HG03025 (cell line): ENCODE measurements at regions not wholly inside any gene's neighbourhood (a gene's known extent, or its start where the extent isn't known, plus 50 kb on each side); places are given as distances from the start of the nearest gene placed in this dataset.

Source experiments
- ATAC-seq: cut with Tn5 transposase; IDR thresholded peaks from one replicate; pipeline ENCODE4 v1.9.1; 2021; ENCODE audit warnings: mild to moderate bottlenecking, moderate library complexity; ENCODE audit not compliant: unreplicated experiment, low FRiP score

GRCh38 chr9:10674586-10674985 is 61.8 kb upstream of the PTPRD start:
- no peak for ATAC-seq

- ATAC-seq, result no peak
Observed at GRCh38 chr9:10678010-10678409, 65.2 kb upstream of the PTPRD start.

- no peak for ATAC-seq
Observed at GRCh38 chr9:10678790-10679189, 66.0 kb upstream of the PTPRD start.

- no peak for ATAC-seq
Observed at GRCh38 chr9:10686943-10687342, 74.1 kb upstream of the PTPRD start.

GRCh38 chr9:10690546-10690945 is 77.7 kb upstream of the PTPRD start:
- ATAC-seq, result no peak

- no peak for ATAC-seq
Observed at GRCh38 chr9:10697044-10697443, 84.2 kb upstream of the PTPRD start.

- ATAC-seq, result no peak
Observed at GRCh38 chr9:10700291-10700690, 87.5 kb upstream of the PTPRD start.

GRCh38 chr9:10700915-10701314 is 88.1 kb upstream of the PTPRD start:
- ATAC-seq, result no peak

GRCh38 chr9:10701906-10702305 is 89.1 kb upstream of the PTPRD start:
- no peak for ATAC-seq

- no peak for ATAC-seq
Observed at GRCh38 chr9:10703139-10703538, 90.3 kb upstream of the PTPRD start.

GRCh38 chr9:10704720-10705119 is 91.9 kb upstream of the PTPRD start:
- ATAC-seq, result no peak

GRCh38 chr9:10705383-10705782 is 92.6 kb upstream of the PTPRD start:
- no peak for ATAC-seq

- ATAC-seq, result no peak
Observed at GRCh38 chr9:10706788-10707187, 94.0 kb upstream of the PTPRD start.

GRCh38 chr9:10721301-10721700 is 108.5 kb upstream of the PTPRD start:
- ATAC-seq, result no peak

- no peak for ATAC-seq
Observed at GRCh38 chr9:10729213-10729612, 116.4 kb upstream of the PTPRD start.

- ATAC-seq, result no peak
Observed at GRCh38 chr9:10744669-10745068, 131.9 kb upstream of the PTPRD start.

GRCh38 chr9:10753474-10753873 is 140.7 kb upstream of the PTPRD start:
- ATAC-seq, result no peak

- ATAC-seq, result no peak
Observed at GRCh38 chr9:10764481-10764880, 151.7 kb upstream of the PTPRD start.

GRCh38 chr9:10773136-10773535 is 160.3 kb upstream of the PTPRD start:
- no peak for ATAC-seq

GRCh38 chr9:10774051-10774450 is 161.2 kb upstream of the PTPRD start:
- ATAC-seq, result no peak

- ATAC-seq, result no peak
Observed at GRCh38 chr9:10785255-10785654, 172.5 kb upstream of the PTPRD start.

- no peak for ATAC-seq
Observed at GRCh38 chr9:10793306-10793705, 180.5 kb upstream of the PTPRD start.

GRCh38 chr9:10804486-10804885 is 191.7 kb upstream of the PTPRD start:
- no peak for ATAC-seq
